Thyroid gland (tissue), 4 donors: ENCODE measurements at regions not wholly inside any gene's neighbourhood (a gene's known extent, or its start where the extent isn't known, plus 50 kb on each side); places are given as distances from the start of the nearest gene placed in this dataset.

Experiments
- CTCF ChIP-seq, 6 experiments: fragments of 200-600 bp in 3 of 6; fragments of 450-650 bp in 3 of 6; sonication (generic) in 3 of 6; IDR thresholded peaks; one replicate each; pipeline ENCODE4 v1.5.1; 2016 to 2019; ENCODE audit warnings: antibody characterized with exemption in 6 of 6, mild to moderate bottlenecking in 2 of 6, inconsistent platforms in 1 of 6, moderate library complexity in 1 of 6
- POLR2A ChIP-seq, 2 donors: fragments of 450-650 bp; IDR thresholded peaks; one replicate each; pipeline ENCODE4 v1.6.1; 2017; ENCODE audit warnings: antibody characterized with exemption in 2 of 2, mild to moderate bottlenecking in 2 of 2, moderate library complexity in 1 of 2

DNA sequence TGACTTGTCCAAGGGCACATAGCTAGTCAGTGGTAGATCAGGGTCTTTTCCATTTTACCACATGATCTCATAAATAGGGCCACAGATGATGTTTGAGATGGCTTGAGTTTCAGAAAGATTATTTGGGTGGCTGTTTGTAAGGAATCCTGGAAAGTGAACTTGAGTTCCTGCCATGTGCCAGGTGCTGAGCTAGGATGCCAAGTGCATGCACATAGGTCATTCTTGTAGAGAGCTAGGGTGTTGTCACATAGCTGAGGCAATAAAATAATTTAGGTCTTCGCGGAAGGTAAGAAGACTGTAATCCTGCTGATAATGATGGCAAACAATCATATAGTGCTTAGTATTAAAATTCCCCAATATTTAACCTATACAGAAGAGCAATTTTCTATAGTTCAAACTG lies 1162.6 kb upstream of the TENM4 start:
- TF ChIP-seq CTCF (IDR thresholded peaks at IDR 0.05): no peak
- no peak for TF ChIP-seq POLR2A (IDR thresholded peaks at IDR 0.05)
